NCI-H2081 (cell line): ENCODE measurements at regions not wholly inside any gene's neighbourhood (a gene's known extent, or its start where the extent isn't known, plus 50 kb on each side); places are given as distances from the start of the nearest gene placed in this dataset.
"Not testable (repeated sequence)": the region's sequence is repeated elsewhere in the genome, so short reads cannot be mapped to it uniquely, and the experiment has no call there.

Experiments
- DNase-seq, 2 experiments: peaks; one replicate each; lab custom pipeline; 2025; lab: John Stamatoyannopoulos, UW

DNA sequence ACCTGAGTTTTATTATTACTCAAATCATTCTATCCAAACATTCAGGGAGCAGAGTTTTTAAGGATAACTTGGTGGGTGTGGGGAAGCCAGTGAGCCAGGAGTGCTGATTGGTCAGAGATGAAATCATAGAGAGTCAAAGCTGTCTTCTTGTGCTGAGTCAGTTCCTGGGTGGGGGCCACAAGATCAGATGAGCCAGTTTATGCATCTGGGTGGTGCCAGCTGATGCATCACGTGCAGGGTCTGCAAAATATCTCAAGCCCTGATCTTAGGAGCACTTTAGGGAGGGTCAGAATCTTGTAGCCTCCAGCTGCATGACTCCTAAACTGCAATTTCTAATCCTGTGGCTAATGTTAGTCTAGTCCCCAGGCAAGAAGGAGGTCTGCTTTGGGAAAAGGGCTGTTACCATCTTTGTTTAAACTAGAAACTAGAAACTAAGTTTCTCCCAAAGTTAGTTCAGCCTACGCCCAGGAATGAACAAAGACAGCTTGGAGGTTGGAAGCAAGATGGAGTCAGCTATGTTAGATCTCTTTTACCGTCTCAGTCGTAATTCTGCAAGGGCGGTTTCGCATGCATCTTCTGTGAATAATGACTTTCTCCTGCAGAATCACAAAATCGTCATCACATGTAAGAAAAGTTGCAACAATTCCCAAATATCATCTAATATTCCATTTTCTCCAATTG is 97.5 kb downstream of the ZNF664 start:
- DNase-seq = not testable (repeated sequence)

DNA sequence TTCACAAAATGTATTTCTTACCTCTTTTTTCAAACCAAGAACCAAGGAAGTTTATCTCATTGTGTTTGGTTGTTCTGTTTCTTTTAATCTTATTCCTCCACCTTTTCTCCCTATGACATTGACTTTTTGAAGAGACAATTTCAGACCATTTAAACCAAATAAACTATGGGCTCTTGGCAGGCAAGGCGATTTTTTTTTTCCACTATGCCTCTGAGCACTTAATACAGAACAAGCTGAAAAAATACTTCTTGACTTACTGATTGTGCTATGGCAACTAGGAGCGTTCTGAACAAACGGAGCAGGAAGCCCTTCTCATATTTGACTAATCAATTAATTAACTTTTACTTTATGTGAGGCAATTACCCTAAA is 98.0 kb downstream of the ZNF664 start:
- no peak for DNase-seq

DNA sequence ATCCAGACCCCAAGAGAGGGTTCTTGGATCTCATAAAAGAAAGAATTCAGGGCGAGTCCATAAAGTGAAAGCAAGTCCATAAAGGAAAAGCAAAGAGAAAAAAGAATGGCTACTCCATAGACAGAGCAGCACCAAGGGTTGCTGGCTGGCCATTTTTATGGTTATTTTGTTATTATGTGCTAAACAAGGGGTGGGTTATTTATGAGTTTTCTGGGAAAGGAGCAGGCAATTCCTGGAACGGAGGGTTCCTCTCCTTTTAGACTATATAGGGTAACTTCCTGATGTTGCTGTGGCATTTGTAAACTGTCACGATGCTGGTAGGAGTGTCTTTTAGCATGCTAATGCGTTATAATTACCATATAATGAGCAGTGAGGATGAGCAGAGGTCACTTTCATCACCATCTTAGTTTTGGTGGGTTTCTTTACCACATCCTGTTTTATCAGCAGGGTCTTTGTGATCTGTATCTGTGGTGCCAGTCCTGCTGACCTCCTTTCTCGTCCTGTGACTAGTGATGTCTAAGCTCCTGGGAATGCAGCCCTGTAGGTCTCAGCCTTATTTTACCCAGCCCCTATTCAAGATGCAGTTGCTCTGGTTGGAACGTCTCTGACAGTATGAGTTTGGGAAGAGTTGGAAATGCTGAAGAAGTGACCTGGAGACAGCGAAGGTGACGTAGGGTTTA is 100.5 kb downstream of the ZNF664 start:
- no peak for DNase-seq

GRCh38 chr12:124075841-124076240 is 102.8 kb downstream of the ZNF664 start:
- no peak for DNase-seq

- DNase-seq = no peak
These were observed 104.7 kb downstream of the ZNF664 start for GRCh38 chr12:124077701-124078100.

GRCh38 chr12:124078800-124079199 is 105.8 kb downstream of the ZNF664 start:
- no peak for DNase-seq

- no peak for DNase-seq
These were observed 107.6 kb downstream of the ZNF664 start for GRCh38 chr12:124080649-124081048.

DNA sequence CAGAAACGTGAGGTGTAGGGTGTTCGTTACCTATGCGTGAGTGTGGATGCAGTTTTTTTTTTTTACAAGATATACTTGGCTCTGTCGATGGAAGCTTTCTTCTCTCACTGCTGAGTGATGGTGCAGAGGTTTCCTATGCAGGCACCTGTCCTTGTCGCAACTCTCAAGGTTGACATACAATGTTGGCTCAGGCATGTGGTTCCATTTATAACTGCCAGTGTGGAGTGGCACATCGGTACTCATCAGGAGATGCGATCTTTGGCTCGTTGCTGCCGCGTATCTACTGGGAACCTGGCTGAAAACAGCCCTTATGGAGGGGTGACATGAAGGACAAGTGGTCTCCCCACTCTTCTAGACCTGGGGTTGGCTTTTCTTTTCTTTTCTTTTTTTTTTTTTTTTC is 109.0 kb downstream of the ZNF664 start:
- no peak for DNase-seq

DNA sequence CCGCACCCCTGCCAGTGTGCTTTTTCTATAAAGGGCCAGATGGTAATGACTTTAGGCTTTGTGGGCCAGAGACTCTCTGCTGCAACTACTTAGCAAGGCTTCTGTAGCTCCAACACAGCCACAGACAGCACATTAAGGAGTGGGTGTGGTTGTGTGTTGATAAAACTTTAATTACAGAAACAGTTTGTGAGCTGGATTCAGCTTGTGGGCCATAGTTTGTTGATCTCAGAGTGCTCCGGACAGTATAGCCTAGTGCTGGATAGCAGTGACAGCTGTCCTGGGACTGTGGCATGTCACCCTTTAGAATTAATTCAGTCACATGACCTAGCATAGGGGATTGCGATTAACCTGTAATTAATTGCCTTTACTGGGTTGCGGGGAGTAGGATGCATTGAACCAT is 109.7 kb downstream of the ZNF664 start:
- no peak for DNase-seq

DNA sequence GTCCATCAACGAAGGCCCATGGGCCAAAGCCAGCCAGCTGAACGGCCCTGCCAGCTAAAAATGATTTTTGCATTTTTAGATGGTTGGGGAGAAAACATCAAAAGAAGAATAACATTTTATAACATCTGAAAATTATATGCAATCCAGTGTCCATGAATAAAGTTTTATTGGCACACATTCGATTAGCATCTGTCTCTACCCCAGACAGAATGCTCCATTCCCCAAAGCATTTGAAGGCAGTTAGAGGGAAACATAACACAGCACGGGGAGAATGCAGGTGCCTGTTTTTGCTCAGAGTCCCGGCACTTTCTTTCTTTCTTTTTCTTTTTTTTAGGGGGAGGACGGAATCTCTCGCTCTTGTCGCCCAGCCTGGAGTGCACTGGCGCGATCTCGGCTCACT is 110.7 kb downstream of the ZNF664 start:
- no peak for DNase-seq

GRCh38 chr12:124085419-124086296 is 112.6 kb downstream of the ZNF664 start:
- DNase-seq = no peak

- no peak for DNase-seq
These were observed 113.4 kb downstream of the ZNF664 start for GRCh38 chr12:124086299-124086898.

- DNase-seq = no peak
These were observed 114.4 kb downstream of the ZNF664 start for GRCh38 chr12:124087266-124088051.

DNA sequence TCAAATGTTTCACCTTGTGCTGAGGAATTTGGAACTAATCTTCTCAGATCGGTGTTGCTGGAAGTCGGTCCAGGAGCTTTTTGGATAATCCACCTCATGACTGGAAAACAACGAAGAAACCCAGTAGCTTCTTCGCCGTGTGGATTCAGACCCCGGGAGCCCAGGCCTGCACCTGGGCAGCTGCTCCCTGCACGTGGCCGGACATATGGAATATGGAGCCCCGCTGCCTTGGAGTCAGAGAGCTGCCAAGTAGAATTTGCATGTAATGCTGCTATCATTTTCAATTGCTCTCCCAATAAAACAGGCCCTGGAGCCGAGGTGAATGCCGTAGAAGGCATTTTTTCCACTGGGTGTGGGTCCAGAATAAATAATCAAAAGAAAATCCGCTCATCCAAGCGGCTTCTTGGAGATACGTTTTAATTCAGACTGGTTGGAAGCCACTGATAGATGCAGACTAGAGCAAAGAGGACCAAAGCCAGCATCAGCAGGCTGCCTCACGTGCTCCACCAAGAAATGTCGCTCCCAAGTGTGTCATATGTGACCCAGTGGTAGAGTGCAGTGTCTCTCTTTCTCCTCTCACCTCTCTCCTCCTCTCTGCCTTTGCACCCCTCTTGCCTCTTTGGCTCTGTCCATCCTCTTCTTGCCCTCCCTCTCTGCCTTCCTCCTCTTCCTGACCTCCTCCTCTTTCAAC is 115.3 kb downstream of the ZNF664 start:
- DNase-seq = peak in 1 of 2 experiments; percentile 36

- DNase-seq = not testable (repeated sequence)
These were observed 116.3 kb downstream of the ZNF664 start for GRCh38 chr12:124089181-124089914.

- DNase-seq = no peak
These were observed 118.8 kb downstream of the ZNF664 start for GRCh38 chr12:124091835-124092234.

DNA sequence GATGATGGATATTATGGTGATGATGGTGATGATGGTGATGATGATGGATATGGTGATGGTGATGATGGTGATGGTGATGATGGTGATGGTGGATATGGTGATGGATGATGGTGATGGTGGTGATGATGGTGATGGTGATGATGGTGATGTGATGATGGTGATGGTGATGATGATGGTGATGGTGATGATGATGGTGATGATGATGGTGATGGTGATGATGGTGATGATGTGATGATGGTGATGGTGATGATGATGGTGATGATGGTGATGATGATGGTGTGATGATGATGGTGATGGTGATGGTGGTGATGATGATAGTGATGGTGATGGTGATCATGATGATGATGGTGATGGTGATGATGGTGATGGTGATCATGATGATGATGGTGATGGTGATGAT is 119.5 kb downstream of the ZNF664 start:
- not testable (repeated sequence) for DNase-seq

- DNase-seq = no peak
These were observed 120.3 kb downstream of the ZNF664 start for GRCh38 chr12:124093297-124093696.

GRCh38 chr12:124094188-124094587 is 121.2 kb downstream of the ZNF664 start:
- DNase-seq = no peak

DNA sequence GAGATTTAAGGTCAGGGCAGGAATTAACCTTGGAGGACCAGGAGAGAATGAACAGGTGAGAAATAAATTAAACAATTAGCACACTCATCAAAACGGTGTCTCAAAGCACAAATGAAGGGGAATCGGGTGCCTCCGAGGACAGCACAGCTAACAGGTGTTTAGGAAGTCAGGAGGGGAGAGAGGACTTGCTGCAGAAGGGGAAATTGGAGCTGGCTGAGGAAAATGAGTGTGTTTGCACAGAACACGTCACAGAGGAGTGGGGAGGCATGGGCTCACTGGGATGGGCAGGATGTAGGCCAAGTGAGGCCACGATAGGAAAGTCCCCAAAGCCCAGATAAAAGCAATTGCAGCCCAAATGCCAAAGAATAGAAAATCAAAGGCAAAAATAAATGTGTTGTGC is 121.7 kb downstream of the ZNF664 start:
- DNase-seq = peak in 1 of 2 experiments; percentile 51
